GM18508 (cell line): ENCODE measurements at regions not wholly inside any gene's neighbourhood (a gene's known extent, or its start where the extent isn't known, plus 50 kb on each side); places are given as distances from the start of the nearest gene placed in this dataset.

ENCODE experiments used
- ATAC-seq: cut with Tn5 transposase; IDR thresholded peaks from one replicate; pipeline ENCODE4 v1.9.1; 2021; ENCODE audit warnings: moderate number of reproducible peaks; ENCODE audit not compliant: insufficient read depth, unreplicated experiment

DNA sequence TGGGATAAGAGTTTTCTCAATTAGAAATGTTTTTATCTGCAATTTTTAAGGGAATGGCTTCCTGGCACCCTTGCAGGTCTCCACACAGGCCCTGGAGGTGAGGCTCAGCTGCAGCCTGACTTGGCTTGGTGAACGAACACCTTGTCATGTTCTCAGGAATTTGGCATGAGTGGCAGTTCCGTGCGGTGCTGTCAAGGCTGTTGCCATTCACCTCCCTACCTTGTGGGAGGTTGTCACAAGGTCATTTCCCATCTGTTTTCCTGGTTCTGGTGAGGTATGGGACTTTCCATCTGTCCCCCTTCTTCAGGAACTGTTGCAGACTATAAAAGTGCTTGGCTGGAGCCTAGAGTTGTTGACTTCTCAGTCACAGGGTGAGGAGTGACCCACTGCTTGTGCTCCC, 82.9 kb downstream of the ELOVL4 start:
- ATAC-seq, result no peak

DNA sequence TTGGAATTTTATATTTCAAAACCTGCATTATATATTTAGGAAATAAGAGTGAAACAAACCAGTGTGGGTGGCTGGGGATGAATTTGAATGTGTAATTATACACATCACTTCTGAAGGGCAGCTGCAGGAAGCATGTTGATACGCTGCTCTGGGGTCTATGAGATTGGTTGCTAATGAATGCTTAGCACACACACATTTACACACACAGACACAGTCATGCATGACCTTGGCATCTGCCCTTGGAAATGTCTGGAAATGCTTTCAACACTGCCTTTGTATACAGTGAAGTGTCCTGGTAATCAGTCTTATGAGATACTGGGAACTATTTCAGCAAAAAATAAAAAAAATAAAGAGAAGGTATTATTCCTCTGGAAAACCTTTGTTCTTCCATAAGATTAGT, 83.4 kb downstream of the ELOVL4 start:
- ATAC-seq, result no peak

DNA sequence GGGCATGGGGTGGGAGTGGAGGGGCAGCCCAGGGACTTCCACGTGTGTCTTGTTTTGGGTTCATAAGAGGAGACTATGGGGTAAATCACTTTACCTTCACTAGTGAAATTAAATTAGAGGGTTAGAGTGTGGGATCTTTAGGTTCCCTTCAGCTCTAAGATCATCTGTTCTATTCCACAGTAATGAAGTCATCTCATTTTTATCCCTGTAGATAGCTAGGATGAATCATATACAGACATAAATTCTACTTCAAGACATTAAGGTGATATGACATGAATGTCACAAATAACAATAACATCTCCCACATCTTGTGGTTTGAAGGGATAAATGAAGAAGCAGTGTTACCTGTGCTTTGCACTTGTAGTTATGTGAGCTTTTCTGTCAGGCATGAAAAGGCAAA, 83.8 kb downstream of the ELOVL4 start:
- no peak for ATAC-seq

DNA sequence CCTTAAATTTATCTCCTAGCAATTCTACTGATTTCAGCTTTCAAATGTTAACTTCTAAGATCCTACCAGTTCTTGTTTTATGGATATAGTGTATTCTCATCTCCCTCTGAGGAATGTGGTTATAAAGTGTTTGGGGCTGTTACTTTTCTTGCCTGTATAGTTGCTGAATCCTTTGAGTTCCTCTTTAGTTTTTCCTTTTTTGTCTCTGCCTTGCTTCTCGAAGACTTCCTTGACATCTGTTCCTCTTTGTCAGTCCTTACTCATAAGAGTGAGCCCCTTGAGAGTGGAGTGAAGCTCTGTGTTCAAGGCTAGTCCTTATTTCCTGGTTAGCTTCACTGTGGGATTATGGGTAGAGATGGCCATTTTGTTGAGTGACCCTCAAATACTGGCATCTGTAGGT, 84.6 kb downstream of the ELOVL4 start:
- no peak for ATAC-seq

DNA sequence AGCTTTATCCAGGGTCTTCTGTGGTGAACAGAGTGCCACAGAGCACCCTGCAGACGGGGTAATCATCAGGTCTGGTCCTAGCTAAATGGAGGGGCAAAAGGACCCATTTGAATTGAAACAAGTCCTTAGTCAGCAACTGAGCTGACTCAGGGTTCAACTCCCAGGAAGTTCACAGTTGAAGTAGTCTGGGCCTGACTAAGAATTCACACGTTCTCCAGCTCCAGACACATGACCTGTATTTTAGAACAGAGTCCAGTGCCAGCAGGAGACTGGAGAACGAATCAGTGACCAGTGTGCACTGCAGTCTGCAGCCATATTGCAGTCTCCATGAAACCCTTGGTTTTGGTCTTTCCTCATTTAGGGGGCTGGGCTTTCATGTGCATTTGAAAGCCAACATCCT, 85.2 kb downstream of the ELOVL4 start:
- no peak for ATAC-seq

DNA sequence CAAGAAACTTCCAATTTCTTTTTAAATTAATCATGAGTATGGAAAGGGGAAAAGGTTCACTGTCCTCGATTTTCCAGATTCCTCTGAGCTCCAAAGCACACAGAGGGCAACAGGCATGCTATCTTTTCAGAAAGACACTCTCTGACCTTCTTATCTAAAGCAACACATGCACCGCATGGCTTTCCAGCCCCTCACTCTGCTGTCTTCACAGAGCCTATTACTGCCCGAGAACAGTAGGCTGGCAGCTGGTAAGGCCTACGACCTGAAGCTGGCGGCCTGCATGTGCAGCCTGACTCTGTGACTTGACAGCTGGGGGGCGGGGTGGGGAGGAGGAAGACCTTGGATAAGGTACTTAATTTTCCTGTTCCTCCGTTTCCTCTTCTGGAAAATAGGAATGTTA, 86.3 kb downstream of the ELOVL4 start:
- no peak for ATAC-seq

DNA sequence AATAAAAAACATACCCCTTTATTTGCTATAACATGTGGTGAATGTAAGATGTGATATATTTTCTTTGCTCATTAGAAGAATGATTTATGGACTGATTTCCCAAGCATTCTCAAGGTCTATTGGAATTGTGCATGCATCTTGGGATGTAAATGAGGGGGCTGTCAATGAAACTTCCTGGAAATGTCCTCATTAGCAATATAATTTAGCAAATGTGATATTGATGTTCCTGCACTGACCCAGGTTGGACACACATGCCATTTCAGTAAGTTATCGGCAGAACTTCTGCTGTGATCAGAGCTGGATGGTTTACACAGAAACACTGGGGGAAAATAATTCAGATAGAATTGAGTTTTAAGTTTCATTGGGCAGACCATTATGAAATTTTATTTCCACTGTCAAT, 99.9 kb downstream of the ELOVL4 start:
- no peak for ATAC-seq

DNA sequence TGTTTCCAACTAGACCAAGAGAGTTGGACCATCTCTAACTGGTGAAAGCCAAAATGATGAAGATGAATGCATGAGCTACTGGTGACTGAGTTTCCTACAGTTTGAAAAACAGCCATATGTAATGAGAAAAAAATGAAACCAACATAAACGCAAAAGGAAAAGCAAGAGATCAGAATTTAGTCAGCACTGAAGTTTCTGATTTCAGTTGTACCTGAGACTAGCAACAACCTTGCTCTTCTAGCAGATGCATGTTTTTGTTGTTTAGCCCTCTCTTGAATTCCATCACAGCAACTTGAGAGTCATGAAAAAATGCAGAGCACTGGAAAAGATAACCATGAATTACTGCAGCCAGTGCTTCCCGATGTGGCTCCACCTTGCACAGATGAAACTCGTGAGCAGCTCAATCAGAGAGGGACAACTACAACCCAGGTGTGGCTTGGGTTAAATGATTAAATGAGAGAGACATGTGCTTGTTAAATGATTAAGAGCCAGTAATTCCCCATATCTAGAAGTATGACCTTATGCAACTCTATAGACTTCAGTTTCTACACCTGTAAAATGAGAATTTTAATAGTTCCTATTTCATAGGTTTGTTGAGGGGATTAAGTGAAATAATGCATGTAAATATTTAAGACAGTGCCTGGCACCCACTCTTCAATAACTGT, 104.8 kb downstream of the ELOVL4 start:
- ATAC-seq, result peak; percentile 61

DNA sequence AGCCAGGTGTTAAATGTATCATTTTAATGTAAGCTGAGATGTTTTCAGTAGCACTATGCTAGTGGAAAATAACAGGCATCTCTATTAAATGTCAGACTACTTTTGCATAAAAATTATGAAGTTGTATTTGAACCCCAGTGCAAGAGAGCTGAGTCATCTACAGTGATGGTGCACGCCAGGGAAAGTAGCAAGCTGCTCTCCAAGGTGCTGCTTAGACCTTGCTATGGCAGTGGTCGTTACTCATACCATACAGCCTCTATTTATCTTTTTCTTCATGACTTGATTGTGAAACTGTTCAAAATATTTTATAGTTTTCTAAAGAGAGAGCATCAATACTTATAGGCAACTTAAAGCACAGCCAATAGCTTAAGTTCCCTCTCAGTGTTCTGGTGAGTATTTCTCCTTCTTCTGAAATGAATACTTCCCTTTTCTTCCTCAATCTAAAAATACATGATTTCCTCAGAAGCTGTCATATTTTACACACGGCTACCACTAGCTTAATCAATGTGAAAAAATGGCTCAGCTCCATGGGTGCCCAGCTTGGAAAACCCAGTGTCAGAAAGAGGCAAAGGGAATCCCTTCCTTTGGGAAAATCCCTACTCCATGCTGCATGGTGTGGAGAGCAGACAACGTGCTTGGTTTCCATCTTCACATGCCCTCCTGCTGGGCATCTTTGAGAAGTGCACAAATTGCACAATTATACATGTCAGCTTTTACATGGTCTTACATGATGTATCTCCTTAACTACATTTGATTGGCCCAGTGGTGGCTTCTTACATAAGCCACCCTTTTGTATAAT, 105.6 kb downstream of the ELOVL4 start:
- ATAC-seq, result peak; percentile 32

DNA sequence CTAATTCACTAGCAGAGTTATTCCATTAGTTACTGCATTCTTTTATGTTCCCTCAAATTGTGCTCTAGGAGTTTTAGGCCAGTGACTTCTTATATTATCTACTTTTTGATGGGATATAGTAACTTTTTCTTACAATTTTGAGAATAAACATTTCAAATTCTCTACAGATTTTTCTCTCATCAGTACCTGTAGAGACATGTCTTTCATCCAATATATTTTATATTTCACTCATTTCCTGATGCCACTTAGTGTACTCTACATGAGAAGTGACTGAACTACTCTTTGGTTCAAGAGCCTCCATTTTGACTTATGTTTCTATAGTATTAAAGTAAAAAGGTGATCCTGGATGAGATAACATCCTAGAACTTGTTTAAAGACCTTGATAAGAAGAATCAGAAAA, 108.5 kb downstream of the ELOVL4 start:
- ATAC-seq, result no peak

DNA sequence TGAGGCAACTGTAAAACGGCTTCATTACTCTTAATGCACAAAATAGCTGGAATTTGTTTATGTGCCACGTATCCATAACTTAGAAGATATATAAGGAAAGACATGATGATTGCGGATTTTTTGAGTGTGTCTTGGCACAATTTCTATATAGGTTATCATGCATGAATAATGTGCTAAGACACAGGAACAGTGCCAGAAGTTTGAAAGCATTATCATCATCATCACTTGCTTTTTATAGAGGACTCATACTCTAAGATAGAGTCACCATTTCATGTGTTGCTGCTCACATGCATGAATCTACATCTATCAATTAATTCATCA, 113.4 kb downstream of the ELOVL4 start:
- no peak for ATAC-seq

DNA sequence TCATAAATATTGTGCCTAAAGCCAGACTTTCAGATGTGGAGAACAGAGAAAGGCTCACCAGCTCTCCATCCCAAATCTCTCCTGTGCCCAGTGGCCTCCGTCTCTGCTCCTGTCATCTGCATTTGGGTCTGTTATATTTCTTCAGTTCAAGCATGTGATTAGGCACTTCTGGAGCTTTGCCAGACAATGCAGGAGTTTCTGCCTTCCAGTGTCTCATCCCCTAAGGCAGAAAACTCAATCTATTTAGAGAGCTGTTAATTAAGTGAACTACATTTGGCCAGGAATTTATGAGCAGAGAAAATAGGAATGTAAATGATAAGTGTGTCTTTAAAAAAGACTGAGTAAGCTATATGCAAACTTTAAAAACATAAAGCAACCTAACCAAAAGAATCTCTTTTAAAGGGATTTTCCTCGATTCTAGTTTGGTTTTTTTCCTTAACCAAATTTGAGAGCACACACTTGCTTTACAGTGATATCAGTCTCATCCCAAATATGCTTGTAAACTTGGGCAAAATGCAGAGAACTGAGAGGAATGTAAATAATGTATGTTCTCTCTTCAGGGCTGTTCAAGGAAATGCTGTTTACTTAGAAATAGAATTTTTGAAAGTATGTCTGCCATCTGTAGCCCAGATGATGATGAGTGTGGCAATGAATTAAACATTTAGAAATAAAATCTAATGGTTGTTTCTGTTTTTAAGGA, 113.9 kb downstream of the ELOVL4 start:
- no peak for ATAC-seq

DNA sequence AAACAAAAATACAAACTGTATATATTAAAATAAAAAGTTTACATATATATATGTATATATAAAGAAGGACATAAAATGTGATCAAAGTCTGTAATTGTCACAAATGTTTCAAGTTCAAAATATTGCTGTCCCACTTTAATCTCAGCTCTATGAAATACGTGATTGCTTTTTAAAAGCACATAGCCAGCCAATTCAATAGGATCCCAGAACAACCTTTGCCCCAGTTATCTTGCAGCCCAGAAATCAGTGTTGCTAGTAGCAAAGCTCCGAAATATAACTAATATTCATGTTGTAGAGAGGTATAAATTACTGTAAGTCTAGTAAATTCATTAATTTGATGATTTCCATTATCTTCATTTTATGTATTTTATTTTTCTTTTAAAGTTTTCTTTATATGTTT, 114.6 kb downstream of the ELOVL4 start:
- ATAC-seq, result no peak

DNA sequence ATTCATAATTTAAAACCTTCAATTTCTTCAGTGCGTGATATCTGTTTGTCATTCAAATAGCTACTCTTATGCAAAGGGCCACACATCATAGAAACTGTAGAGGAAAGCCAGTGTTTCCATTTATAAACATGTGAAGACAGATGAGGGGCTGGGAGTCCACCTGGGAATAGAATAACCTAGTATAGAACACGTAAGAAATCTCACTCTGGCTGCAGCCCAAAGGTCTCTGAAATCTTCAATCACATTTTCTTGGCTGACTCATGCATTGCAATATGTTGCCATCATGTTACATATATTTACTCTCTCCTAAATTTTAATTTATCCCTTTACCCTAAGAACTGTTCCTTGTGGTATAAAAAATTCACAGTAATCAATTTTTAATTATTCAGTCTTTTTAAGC, 123.2 kb downstream of the ELOVL4 start:
- no peak for ATAC-seq

DNA sequence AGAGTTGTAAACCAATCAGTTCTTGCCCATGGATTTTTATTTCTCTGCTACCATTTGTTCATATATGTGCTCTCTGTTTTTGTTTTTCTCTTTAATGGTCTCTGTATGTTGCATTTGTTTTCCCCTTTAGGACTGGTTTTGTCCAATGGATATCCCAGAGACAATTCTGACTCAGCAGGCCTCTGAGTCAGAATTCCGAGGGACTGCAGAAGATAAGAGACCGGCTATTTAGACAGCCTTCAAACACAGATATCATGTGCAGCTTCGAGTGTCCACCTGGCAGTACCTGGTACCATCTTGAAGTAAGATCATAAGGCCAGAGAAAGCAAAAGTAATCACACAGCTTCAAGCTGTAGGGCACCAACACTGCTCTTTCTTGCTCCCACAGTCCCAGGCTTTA, 125.5 kb downstream of the ELOVL4 start:
- ATAC-seq, result no peak

DNA sequence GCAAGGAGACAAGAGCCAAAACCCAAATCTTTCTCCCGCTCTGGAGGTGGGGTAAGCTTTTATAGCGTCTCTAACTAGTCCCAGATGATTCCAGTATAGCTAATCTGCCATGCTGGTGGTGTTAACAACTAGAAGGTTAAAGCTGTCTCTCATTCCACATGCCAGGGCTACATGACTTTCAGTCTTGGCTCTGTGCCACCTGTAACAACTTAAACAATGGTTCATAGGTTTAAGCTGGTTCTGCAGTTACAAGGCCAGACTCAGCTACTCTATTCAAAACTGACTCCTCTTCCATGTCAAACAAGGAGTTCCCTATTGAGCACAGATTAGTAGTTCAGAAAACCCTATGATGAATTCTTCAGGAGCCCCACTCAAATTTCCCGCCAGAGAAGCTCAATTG, 128.9 kb downstream of the ELOVL4 start:
- no peak for ATAC-seq

DNA sequence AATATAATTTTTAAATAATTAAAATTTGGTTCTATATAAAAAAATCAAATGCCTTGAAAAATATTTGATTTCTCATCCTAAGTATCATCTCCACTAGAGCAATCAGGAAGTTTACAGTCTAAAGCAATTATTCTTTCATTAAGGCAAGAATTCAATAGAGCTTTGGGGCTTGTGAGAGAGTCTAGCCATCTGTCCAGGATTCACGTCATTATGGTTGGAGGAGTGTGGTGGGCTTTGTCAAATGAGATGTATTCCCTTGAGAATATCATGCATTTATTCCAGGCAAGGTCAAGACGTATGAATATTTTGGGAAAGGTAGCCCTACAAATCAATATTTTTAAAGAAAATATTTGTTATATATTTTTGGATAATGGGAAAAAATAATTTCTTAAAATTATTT, 132.4 kb downstream of the ELOVL4 start:
- ATAC-seq, result no peak

DNA sequence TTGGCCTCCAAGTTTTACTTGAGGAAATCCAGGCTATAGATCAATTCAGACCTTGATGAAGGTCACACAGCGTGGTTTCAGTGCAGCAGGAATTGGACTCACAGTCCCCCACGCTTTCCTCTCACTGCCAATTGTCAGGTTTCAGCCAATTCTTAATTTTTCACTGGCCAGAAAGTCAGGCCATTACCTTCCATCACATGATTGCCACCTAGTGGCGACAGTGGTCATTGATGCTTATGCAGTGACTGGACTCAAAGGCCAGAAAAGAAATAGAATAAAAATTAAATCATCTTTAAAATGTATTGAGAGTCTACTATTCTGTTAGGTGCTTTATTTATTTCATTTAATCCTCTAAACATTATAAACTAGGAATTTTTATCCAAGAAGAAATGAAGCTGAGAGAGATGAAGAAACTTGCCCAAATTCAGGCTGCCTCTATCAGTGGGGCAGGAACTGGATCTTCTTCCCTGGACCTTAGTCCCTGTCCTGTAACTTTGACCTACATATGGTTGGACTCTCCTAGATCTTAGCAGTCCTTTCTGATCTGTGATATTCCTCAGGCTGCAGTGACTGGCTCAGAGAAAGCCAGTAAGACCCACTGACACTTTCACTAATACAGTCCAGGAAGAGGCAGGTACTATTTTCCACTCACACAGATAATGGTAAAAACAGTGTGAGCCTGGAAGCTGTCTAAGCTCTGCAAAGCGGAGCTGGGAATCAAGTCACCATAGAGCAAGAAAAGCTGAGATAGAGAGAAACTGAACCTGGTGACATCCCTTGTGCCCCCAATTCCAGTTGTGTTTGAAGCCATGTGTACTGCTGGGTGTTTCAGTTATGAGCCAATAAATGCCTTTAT, 133.3 kb downstream of the ELOVL4 start:
- ATAC-seq, result peak; percentile 88

DNA sequence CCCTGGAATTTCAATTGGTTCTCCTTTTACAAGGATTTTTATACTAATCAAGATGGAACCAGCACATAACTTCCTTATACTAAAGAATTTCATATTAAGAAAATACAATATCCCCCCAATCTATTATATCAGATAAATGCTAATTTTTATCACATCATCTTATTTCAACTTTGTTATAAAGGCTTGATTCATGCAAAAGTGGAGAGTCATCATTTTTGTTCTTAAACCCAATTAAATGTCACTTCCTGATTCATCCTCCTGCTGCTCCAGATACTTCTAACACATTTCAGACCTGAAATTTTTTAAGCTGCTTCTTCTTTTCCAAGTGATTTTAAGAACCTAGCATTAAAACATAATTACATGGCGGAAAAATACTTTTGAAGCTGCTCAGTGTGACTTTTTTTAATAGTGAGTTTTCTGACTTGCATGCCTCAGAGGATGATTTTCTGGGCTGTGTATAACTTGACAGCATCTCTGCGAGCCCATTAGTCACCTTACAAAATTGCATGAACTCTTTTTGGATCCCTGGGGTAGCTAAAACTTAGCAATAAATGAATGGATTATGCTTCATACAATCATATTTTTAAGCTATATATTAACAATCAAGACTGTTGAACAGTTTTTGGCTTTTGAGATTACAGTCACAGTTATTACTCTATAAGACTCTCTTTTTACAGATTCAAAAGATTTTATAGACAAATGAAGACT, 134.1 kb downstream of the ELOVL4 start:
- ATAC-seq, result no peak

DNA sequence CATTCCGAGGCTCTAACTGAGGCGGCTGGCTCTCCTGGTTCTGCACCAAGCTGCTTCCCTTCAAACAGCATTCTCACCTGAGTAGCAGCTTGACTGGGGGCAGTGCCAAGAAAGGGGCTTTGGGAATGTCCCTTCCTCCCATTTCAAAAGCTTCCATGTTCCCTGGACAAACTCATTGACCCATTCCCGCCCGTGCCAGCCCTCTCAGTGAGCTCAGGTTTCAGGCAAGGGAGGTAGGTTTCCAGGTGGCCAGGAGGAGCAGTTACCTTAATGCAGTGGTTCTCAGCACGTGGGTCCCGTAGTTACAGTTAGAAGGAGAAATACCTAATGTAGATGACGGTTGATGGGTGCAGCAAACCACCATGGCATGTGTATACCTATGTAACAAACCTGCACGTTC, 135.2 kb downstream of the ELOVL4 start:
- ATAC-seq, result no peak
